ENCODE measurements at regions not wholly inside any gene's neighbourhood (a gene's known extent, or its start where the extent isn't known, plus 50 kb on each side); places are given as distances from the start of the nearest gene placed in this dataset.

DNA sequence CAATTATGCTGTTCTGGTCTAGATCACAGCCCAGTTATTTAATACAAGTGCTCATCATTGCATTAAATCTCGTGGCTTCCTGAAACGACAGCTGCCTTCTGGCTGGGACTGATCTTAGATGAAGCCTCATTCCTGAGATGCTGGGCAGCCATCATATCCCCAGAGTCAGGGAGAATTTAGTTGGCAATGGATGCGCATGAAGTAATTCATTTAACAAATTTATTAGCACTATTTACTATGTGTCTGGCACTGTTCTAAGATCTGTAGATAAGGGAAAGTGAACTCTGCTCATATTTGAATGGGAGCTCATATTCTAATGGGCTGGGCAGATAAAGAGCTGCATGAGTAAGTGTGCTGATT lies 244.7 kb downstream of the KCNS3 start:
- DNase-seq: no peak

DNA sequence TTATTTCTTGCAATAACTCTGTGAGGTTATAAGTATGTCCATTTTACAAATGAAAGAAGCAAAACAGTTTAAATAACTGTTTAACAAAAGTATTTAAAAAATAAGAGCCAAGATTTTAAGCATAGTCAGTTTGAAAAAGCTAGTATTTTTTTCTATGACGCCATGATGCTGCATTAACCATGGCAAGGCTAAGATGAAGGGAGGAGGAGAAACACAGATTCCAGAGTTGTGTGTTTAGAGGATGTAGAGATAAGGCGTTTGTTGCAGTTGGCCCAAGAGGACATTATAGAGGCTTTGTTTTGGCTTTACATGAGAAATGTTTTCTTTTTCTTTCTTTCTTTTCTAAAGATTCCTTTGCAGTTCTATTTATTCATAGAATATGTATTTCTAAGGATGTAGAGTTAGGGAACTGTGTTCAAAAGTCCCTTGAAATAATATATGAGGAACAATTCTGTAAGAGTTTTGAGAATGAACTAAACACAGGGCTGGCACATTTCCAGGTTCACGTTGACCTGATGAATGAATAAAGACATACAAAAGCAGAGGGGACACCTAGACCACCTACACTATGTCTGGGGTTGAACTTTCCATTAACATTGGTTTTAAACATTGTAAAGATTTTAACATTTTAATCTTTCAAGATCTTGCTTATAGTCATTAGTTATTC lies 244.2 kb downstream of the KCNS3 start:
- DNase-seq: no peak

DNA sequence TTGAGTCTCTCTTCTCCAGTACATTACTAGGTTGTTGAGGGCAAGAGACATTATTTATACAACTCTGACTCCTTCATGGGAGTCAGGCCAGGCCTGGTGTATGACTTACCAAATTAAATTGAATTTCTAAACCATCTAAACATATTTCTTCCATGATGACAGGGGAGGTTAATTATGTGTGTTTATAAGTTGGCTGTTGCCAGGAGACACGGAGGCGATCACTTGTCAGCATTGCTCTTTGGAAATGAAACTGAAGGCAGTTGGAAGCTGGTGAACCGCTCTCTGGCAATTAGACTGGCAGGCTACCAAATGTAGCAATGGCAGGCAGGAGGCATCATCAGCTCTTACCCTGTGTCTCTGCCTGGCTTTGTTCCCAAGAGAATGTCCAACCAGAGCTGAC lies 241.4 kb downstream of the KCNS3 start:
- peak; percentile 37 for DNase-seq

GRCh38 chr2:18118703-18119102 lies 240.2 kb downstream of the KCNS3 start:
- DNase-seq: no peak

DNA sequence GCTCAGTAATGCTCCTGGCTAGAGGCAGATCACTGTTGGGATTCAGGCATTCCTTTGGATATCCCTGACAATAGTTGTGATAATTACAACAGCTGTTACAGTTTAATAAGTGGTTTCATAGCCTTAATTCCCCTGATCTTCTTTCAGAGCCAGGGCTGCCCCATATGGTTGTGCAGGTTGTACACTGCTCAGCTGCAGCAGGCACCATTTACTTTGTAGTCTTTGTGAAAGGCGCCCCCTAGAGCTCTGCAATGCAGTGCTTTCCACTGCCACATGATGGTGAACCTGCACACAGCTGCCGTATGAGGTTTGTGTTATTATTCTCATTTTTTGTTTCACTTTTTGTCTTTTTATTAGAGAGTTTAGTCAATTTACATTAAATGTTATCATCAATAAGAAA lies 239.1 kb downstream of the KCNS3 start:
- DNase-seq: peak; percentile 48

DNA sequence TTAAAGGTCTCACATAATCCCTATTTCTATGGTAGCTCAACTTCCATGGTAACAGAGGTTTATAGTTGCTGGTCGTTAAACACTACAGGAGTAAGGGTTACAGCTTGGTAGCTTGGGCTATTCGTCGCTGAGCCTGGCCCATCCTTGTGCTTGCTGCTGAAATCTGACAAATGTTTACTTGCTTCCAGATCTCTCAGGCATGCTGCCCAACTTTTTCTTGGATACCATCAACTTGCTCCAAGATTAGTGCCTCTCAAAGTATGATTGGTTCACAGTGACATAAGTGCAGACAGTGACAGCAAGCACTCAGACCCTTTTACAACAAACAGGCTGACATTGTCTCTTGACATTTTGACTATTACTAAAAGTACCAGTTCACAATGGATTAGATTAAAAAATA lies 231.8 kb downstream of the KCNS3 start:
- DNase-seq: no peak

- DNase-seq: no peak
Measured at GRCh38 chr2:18106841-18107240, 228.4 kb downstream of the KCNS3 start.

DNA sequence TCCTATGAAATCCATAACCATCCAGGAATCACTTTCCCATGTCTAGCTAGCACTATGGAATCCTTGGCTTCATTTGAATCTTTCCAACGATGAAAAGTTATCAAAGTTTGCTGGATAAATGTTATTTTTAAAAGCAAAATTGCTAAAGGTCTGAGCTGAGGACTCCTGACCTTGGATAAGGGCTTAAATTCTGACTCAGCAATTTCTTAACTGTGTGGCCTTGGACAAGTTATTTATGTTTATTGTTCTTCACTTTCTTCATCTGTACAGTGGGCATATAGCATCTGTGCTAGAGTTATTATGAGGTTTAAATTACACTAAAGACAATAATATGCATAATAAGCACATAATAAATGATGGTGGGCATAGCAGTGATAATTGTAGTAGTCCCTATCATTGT lies 227.5 kb downstream of the KCNS3 start:
- no peak for DNase-seq

DNA sequence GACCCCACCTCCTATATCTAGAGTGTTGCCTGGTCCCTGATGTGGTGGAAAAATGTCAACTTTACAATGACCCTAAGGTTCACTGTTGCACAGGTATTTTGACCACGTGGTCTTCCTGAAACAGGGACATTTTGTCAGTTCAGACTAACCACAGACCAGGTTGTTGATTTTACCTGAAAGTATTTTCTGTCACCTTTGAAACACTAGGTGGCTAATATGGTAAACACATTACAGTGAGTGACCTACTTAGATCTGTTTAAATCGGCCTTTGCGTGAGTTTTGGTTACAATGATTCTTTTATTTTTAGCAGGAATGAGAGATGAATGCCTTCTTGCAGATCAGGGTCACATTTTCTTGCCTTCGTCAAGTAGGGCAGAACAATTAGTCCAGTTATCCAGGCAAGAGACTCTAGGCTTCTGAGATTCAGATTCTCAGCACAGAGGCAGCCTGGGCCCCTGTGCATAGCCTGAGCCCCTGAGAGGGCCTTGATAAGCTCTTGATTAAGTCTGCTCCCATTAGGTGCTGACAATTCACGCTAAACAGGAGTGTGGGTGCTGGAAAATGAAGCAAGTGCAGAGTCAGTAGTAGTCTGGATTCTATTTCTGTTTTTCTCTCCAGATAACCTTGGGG lies 226.2 kb downstream of the KCNS3 start:
- DNase-seq: no peak

GRCh38 chr2:18096836-18097405 lies 218.5 kb downstream of the KCNS3 start:
- no peak for DNase-seq

GRCh38 chr2:18094277-18094676 lies 215.8 kb downstream of the KCNS3 start:
- no peak for DNase-seq

DNA sequence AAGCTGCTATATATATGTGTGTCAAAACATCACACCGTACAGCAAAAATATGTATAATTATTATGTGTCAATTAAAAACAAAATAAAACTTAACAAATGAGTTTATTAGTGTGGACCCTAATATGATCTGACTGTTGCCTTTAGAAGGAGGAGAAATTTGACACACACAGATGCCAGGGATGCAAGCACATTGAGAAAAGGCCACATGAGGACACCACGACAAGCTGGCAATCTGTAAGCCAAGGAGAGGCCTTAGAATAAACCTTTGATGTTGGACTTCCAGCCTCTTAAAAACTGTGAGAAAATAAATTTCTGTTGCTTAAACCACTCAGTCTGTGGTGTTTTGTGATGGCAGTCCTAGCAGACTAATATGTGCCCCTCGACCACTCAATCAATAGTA lies 214.7 kb downstream of the KCNS3 start:
- DNase-seq: no peak

- DNase-seq: no peak
Measured at GRCh38 chr2:18092760-18093159, 214.3 kb downstream of the KCNS3 start.

- DNase-seq: no peak
Measured at GRCh38 chr2:18085593-18085992, 207.1 kb downstream of the KCNS3 start.

DNA sequence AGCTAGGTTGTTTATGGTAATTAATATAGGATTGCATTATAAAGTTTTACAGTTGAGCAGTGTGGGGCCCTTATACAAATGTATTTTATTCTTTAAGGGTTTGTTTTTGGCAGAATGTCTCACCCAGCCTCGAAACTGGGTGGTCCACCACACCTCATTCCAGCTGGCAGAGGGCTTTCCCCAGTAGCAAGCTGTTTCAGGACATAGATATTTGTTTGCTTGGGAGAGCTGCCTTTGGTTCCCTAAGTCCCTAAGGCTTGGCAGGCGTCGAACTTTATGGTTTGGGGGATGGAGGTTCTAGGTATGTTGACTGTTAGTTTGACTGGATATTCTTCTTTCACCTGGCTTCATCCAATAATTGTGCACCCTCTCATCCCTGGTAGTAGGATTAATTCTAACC lies 205.9 kb downstream of the KCNS3 start:
- DNase-seq: no peak

DNA sequence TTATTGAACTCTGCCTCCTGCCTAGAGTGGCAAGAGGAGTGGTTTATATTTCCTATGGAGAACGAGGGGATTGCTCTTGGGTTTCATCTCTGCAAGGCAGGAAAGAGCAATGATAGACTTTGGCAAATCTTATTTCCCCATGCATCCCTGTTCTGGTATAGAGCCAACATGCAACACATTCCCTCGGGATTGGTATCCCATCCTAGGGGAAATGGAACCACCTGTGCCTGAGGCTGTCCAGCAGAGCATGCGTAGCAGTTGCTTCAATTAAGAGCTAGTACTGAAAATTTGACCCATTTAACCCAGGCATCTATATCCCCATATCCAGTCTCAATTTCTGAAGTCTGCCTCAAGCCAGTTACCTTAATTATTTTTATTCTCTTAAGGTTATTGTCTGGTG lies 205.3 kb downstream of the KCNS3 start:
- DNase-seq: no peak

DNA sequence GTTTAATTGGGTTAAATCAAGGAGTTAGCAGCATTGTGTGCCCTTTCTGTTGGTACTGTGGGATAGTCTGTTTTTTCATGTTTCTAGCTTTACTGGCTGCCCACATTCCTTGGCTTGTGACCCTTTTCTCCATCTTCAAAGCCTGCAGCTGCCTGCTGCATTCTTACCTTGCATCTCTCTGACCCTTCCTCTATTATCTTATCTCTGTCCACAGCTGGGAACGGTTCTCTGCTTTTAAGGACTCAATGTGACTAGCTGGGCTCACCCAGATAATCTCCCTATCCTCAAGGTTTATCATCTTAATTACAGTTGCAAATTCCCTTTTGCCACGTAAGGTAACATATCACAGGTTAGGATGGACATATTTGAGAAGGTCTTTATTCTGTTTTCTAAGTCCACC lies 199.7 kb downstream of the KCNS3 start:
- no peak for DNase-seq

- peak; percentile 85 for DNase-seq
Measured at GRCh38 chr2:18077704-18078103, 199.2 kb downstream of the KCNS3 start.

DNA sequence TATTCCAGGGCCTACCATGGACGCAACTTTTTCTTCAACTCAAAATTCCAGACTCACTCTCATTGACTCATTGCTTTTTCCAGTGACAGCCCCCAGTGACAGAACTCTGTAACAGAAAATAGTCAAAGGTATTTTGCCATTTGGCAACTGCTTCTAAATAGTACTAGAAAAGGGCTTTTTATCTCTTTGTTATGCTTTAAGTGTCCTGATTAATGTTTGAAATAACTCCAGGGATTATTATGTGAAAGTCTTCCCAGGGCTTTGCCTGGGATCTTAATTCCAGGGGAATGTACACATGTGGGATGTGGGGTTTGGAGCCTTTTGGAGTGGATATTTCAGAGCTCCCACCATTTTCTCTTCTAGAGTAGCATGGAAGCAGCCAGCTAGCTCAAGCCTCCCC lies 198.8 kb downstream of the KCNS3 start:
- DNase-seq: no peak

GRCh38 chr2:18074476-18074875 lies 196.0 kb downstream of the KCNS3 start:
- DNase-seq: peak; percentile 6

- no peak for DNase-seq
Measured at GRCh38 chr2:18073601-18074000, 195.1 kb downstream of the KCNS3 start.

- no peak for DNase-seq
Measured at GRCh38 chr2:18067588-18068384, 189.3 kb downstream of the KCNS3 start.

- DNase-seq: no peak
Measured at GRCh38 chr2:18066894-18067293, 188.4 kb downstream of the KCNS3 start.

- no peak for DNase-seq
Measured at GRCh38 chr2:18066066-18066465, 187.6 kb downstream of the KCNS3 start.
